ENCODE measurements at regions not wholly inside any gene's neighbourhood (a gene's known extent, or its start where the extent isn't known, plus 50 kb on each side); places are given as distances from the start of the nearest gene placed in this dataset.

GRCh38 chr4:36704289-36704688 is 422.9 kb downstream of the DTHD1 start (continued):
- TF ChIP-seq, protein P1, sequence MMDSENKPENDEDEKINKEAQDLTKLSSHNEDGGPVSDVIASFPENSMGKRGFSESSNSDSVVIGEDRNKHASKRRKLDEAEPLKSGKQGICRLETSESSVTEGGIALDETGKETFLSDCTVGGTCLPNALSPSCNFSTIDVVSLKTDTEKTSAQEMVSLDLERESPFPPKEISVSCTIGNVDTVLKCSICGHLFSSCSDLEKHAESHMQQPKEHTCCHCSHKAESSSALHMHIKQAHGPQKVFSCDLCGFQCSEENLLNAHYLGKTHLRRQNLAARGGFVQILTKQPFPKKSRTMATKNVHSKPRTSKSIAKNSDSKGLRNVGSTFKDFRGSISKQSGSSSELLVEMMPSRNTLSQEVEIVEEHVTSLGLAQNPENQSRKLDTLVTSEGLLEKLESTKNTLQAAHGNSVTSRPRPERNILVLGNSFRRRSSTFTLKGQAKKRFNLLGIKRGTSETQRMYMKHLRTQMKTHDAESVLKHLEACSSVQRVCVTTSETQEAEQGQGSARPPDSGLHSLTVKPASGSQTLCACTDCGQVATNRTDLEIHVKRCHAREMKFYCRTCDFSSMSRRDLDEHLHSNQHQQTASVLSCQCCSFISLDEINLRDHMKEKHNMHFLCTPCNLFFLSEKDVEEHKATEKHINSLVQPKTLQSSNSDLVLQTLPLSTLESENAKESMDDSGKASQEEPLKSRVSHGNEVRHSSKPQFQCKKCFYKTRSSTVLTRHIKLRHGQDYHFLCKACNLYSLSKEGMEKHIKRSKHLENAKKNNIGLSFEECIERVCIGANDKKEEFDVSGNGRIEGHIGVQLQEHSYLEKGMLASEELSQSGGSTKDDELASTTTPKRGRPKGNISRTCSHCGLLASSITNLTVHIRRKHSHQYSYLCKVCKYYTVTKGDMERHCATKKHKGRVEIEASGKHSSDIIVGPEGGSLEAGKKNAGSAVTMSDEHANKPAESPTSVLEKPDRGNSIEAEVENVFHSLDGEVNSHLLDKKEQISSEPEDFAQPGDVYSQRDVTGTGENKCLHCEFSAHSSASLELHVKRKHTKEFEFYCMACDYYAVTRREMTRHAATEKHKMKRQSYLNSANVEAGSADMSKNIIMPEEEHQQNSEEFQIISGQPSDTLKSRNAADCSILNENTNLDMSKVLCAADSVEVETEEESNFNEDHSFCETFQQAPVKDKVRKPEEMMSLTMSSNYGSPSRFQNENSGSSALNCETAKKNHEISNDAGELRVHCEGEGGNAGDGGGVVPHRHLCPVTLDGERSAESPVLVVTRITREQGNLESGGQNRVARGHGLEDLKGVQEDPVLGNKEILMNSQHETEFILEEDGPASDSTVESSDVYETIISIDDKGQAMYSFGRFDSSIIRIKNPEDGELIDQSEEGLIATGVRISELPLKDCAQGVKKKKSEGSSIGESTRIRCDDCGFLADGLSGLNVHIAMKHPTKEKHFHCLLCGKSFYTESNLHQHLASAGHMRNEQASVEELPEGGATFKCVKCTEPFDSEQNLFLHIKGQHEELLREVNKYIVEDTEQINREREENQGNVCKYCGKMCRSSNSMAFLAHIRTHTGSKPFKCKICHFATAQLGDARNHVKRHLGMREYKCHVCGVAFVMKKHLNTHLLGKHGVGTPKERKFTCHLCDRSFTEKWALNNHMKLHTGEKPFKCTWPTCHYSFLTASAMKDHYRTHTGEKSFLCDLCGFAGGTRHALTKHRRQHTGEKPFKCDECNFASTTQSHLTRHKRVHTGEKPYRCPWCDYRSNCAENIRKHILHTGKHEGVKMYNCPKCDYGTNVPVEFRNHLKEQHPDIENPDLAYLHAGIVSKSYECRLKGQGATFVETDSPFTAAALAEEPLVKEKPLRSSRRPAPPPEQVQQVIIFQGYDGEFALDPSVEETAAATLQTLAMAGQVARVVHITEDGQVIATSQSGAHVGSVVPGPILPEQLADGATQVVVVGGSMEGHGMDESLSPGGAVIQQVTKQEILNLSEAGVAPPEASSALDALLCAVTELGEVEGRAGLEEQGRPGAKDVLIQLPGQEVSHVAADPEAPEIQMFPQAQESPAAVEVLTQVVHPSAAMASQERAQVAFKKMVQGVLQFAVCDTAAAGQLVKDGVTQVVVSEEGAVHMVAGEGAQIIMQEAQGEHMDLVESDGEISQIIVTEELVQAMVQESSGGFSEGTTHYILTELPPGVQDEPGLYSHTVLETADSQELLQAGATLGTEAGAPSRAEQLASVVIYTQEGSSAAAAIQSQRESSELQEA (IDR thresholded peaks at IDR 0.05; ENCODE audit: low read depth): no peak

- H3K27ac ChIP-seq (ENCODE audit: extremely low read depth, low read depth, low read length): no peak overlapping the region
- in situ Hi-C loops (cut with MboI): no loop called here
- DNase-seq (ENCODE audit: extremely low read depth in 1 of 4, low spot score in 3 of 4) (no peak), FAIRE-seq (no peak), ATAC-seq (no peak)
- no peak overlapping the region for H3K4me3 ChIP-seq
- no peak overlapping the region for H2AFZ ChIP-seq (ENCODE audit: low read depth, low read length)
- no TSS peak for BruUV-seq (replicated peaks)
- H3K4me2 ChIP-seq (ENCODE audit: insufficient read depth, low read length): no peak overlapping the region
- no peaks in the 10 kb centered on the region for H3K4me1 ChIP-seq (replicated peaks in 1 of 2; ENCODE audit: control insufficient read depth in 2 of 2, insufficient read depth in 2 of 2, low read length in 2 of 2)
- intact Hi-C loops (cut with micrococcal nuclease): no loop called here
- no peaks in the 10 kb centered on the region for H3K27me3 ChIP-seq (ENCODE audit: control insufficient read depth in 2 of 2, insufficient read depth in 2 of 2, low read length in 2 of 2)
- ChIA-PET CTCF (ENCODE audit: low intra/inter-chr PET ratio) (no interaction called here), POLR2A (no interaction called here)
- H3K79me2 ChIP-seq (ENCODE audit: control insufficient read depth, insufficient read depth, low read length): no peaks in the 10 kb centered on the region
- H3K36me3 ChIP-seq (ENCODE audit: control insufficient read depth, insufficient read depth, low read length): no peaks in the 10 kb centered on the region
- WGBS (ENCODE audit: insufficient coverage, low coverage, missing lambda C conversion rate): 0% methylated on average over 4 of the region's 4 CpGs
- H3K9ac ChIP-seq (ENCODE audit: insufficient read depth in 1 of 2, low read depth in 2 of 2, low read length in 2 of 2): no peak overlapping the region
- no peaks in the 10 kb centered on the region for H3K9me3 ChIP-seq (replicated peaks; ENCODE audit: control insufficient read depth, insufficient read depth, low read depth, low read length)
- no peaks in the 10 kb centered on the region for H3K9me1 ChIP-seq (ENCODE audit: control insufficient read depth, insufficient read depth, low read length)
- H4K20me1 ChIP-seq (replicated peaks; ENCODE audit: control insufficient read depth, insufficient read depth, low read length): no peaks in the 10 kb centered on the region
- TF ChIP-seq TBP (optimal IDR thresholded peaks at IDR 0.05; ENCODE audit: low read depth, low read length) (no peak), ZMIZ1 (IDR thresholded peaks at IDR 0.05; ENCODE audit: low read depth in 2 of 2, low read length in 2 of 2) (no peak), E2F8 (IDR thresholded peaks at IDR 0.05; ENCODE audit: low read depth, partially characterized antibody) (no peak), PRPF4 (IDR thresholded peaks at IDR 0.05; ENCODE audit: insufficient read depth, low read depth, low read length, poor library complexity, severe bottlenecking) (no peak)
Observed at GRCh38 chr4:36709991-36710390, 428.6 kb downstream of the DTHD1 start.
